Osteoblast (primary cell): ENCODE measurements at regions not wholly inside any gene's neighbourhood (a gene's known extent, or its start where the extent isn't known, plus 50 kb on each side); places are given as distances from the start of the nearest gene placed in this dataset.

ENCODE experiments used
- DNase-seq: peaks from one replicate; pipeline ENCODE4 v3.0.0; 2011; ENCODE audit warnings: low spot score, mixed read lengths; ENCODE audit not compliant: insufficient read length; ENCODE audit errors: missing footprints
- H2AFZ ChIP-seq: 2 replicates; pipeline ENCODE4 v1.6.0; 2011; ENCODE audit warnings: mild to moderate bottlenecking, low read length
- H3K27ac ChIP-seq: 2 replicates; pipeline ENCODE4 v1.5.1; 2011; ENCODE audit warnings: mild to moderate bottlenecking, low read depth, low read length, moderate library complexity
- H3K27me3 ChIP-seq: 2 replicates; pipeline ENCODE4 v1.6.0; 2012; ENCODE audit warnings: mild to moderate bottlenecking, control low read depth, inconsistent platforms, low read length, moderate library complexity; ENCODE audit not compliant: insufficient read depth
- H3K36me3 ChIP-seq: 2 replicates; pipeline ENCODE4 v1.5.1; 2011; ENCODE audit warnings: mild to moderate bottlenecking, low read length, control low read depth, moderate library complexity; ENCODE audit not compliant: insufficient read depth
- H3K4me1 ChIP-seq: 2 replicates; pipeline ENCODE4 v1.5.1; 2011; ENCODE audit warnings: mild to moderate bottlenecking, low read length, control low read depth, moderate library complexity; ENCODE audit not compliant: insufficient read depth
- H3K4me2 ChIP-seq: 2 replicates; pipeline ENCODE4 v1.6.0; 2011; ENCODE audit warnings: mild to moderate bottlenecking, low read length; ENCODE audit not compliant: insufficient read depth
- H3K4me3 ChIP-seq: fragments of 200-600 bp; sonication (generic); 3 replicates; pipeline ENCODE4 v1.5.1; 2012; ENCODE audit warnings: mild to moderate bottlenecking, low read length, inconsistent platforms; ENCODE audit not compliant: insufficient read depth
- H3K79me2 ChIP-seq: 2 replicates; pipeline ENCODE4 v1.6.0; 2012; ENCODE audit warnings: mild to moderate bottlenecking, low read length, control low read depth, inconsistent platforms; ENCODE audit not compliant: insufficient read depth
- H3K9me3 ChIP-seq: 2 replicates; pipeline ENCODE4 v1.5.1; 2011; ENCODE audit warnings: low read depth, low read length, control low read depth
- H4K20me1 ChIP-seq: 2 replicates; pipeline ENCODE4 v1.6.0; 2012; ENCODE audit warnings: mild to moderate bottlenecking, low read length, control low read depth; ENCODE audit not compliant: insufficient read depth
- TF ChIP-seq, protein P1 (sequence below): IDR thresholded peaks from 2 replicates; pipeline ENCODE4 v1.5.1; 2011; ENCODE audit warnings: mild to moderate bottlenecking, low read depth, low read length, moderate library complexity; ENCODE audit errors: extremely low read depth

GRCh38 chr4:57211131-57211530 lies 100.9 kb upstream of the IGFBP7 start:
- Histone ChIP-seq H3K4me2 (no peak overlapping the region), H3K27ac (no peak overlapping the region), H4K20me1 (no peaks in the 10 kb centered on the region), H3K4me1 (no peaks in the 10 kb centered on the region), H3K36me3 (no peaks in the 10 kb centered on the region), H2AFZ (no peak overlapping the region), H3K4me3 (no peak overlapping the region), H3K79me2 (no peaks in the 10 kb centered on the region), H3K27me3 (peaks cover 4% of the 10 kb centered on the region), H3K9me3 (no peaks in the 10 kb centered on the region)
- DNase-seq: no peak
- TF ChIP-seq, protein P1, sequence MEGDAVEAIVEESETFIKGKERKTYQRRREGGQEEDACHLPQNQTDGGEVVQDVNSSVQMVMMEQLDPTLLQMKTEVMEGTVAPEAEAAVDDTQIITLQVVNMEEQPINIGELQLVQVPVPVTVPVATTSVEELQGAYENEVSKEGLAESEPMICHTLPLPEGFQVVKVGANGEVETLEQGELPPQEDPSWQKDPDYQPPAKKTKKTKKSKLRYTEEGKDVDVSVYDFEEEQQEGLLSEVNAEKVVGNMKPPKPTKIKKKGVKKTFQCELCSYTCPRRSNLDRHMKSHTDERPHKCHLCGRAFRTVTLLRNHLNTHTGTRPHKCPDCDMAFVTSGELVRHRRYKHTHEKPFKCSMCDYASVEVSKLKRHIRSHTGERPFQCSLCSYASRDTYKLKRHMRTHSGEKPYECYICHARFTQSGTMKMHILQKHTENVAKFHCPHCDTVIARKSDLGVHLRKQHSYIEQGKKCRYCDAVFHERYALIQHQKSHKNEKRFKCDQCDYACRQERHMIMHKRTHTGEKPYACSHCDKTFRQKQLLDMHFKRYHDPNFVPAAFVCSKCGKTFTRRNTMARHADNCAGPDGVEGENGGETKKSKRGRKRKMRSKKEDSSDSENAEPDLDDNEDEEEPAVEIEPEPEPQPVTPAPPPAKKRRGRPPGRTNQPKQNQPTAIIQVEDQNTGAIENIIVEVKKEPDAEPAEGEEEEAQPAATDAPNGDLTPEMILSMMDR: no peak

GRCh38 chr4:57206172-57206571 lies 96.0 kb upstream of the IGFBP7 start:
- Histone ChIP-seq H3K27ac (no peak overlapping the region), H3K27me3 (peaks cover 4% of the 10 kb centered on the region), H3K4me2 (no peak overlapping the region), H2AFZ (no peak overlapping the region), H3K36me3 (no peaks in the 10 kb centered on the region), H3K79me2 (no peaks in the 10 kb centered on the region), H3K4me3 (no peak overlapping the region), H3K9me3 (no peaks in the 10 kb centered on the region), H4K20me1 (no peaks in the 10 kb centered on the region), H3K4me1 (no peaks in the 10 kb centered on the region)
- DNase-seq: no peak
- TF ChIP-seq, protein P1: no peak

- Histone ChIP-seq H3K79me2 (no peaks in the 10 kb centered on the region), H3K4me3 (no peak overlapping the region), H3K4me1 (no peaks in the 10 kb centered on the region), H4K20me1 (no peaks in the 10 kb centered on the region), H3K9me3 (no peaks in the 10 kb centered on the region), H3K36me3 (no peaks in the 10 kb centered on the region), H3K4me2 (no peak overlapping the region), H2AFZ (no peak overlapping the region), H3K27ac (no peak overlapping the region), H3K27me3 (peaks cover 4% of the 10 kb centered on the region)
- TF ChIP-seq, protein P1: no peak
- DNase-seq: no peak
Observed at GRCh38 chr4:57205580-57205979, 95.4 kb upstream of the IGFBP7 start.

- H3K36me3 ChIP-seq: no peaks in the 10 kb centered on the region
- H3K4me2 ChIP-seq: no peak overlapping the region
- H3K27me3 ChIP-seq: no peaks in the 10 kb centered on the region
- TF ChIP-seq, protein P1: no peak
- H3K9me3 ChIP-seq: no peaks in the 10 kb centered on the region
- no peak for DNase-seq
- no peak overlapping the region for H3K4me3 ChIP-seq
- H3K4me1 ChIP-seq: no peaks in the 10 kb centered on the region
- no peak overlapping the region for H2AFZ ChIP-seq
- no peaks in the 10 kb centered on the region for H4K20me1 ChIP-seq
- no peak overlapping the region for H3K27ac ChIP-seq
- H3K79me2 ChIP-seq: no peaks in the 10 kb centered on the region
Observed at GRCh38 chr4:57200799-57201327, 90.7 kb upstream of the IGFBP7 start.
